NOMO-1 treated with DMSO at 0.1 percent for 48 hours (cell line): ENCODE measurements at regions not wholly inside any gene's neighbourhood (a gene's known extent, or its start where the extent isn't known, plus 50 kb on each side); places are given as distances from the start of the nearest gene placed in this dataset.
A peak's percentile ranks its signal among the peaks of the same experiment; 100 is the strongest.

Source experiments
- DNase-seq: peaks from one replicate; lab custom pipeline; 2025; ENCODE audit not compliant: unreplicated experiment; lab: John Stamatoyannopoulos, UW

GRCh38 chr2:48854681-48855080 is 99.2 kb upstream of the LHCGR start:
- no peak for DNase-seq

- no peak for DNase-seq
Observed at GRCh38 chr2:48852938-48853337, 97.4 kb upstream of the LHCGR start.

GRCh38 chr2:48851161-48851560 is 95.6 kb upstream of the LHCGR start:
- DNase-seq: no peak

- no peak for DNase-seq
Observed at GRCh38 chr2:48849770-48850169, 94.2 kb upstream of the LHCGR start.

- no peak for DNase-seq
Observed at GRCh38 chr2:48845684-48846083, 90.2 kb upstream of the LHCGR start.

GRCh38 chr2:48844417-48845155 is 89.1 kb upstream of the LHCGR start:
- peak; percentile 7 for DNase-seq

- no peak for DNase-seq
Observed at GRCh38 chr2:48841126-48841525, 85.6 kb upstream of the LHCGR start.

- DNase-seq: no peak
Observed at GRCh38 chr2:48838029-48838428, 82.5 kb upstream of the LHCGR start.

- no peak for DNase-seq
Observed at GRCh38 chr2:48829569-48829968, 74.0 kb upstream of the LHCGR start.

- no peak for DNase-seq
Observed at GRCh38 chr2:48829036-48829435, 73.5 kb upstream of the LHCGR start.

GRCh38 chr2:48826986-48827385 is 71.5 kb upstream of the LHCGR start:
- DNase-seq: no peak

- no peak for DNase-seq
Observed at GRCh38 chr2:48824116-48824515, 68.6 kb upstream of the LHCGR start.

GRCh38 chr2:48819206-48819735 is 63.7 kb upstream of the LHCGR start:
- DNase-seq: no peak

GRCh38 chr2:48817355-48817754 is 61.8 kb upstream of the LHCGR start:
- DNase-seq: no peak

GRCh38 chr2:48812416-48812815 is 56.9 kb upstream of the LHCGR start:
- no peak for DNase-seq

- no peak for DNase-seq
Observed at GRCh38 chr2:48808311-48808710, 52.8 kb upstream of the LHCGR start.
